Spleen (tissue), 7 donors: ENCODE measurements at regions not wholly inside any gene's neighbourhood (a gene's known extent, or its start where the extent isn't known, plus 50 kb on each side); places are given as distances from the start of the nearest gene placed in this dataset.
"Not testable (repeated sequence)": the region's sequence is repeated elsewhere in the genome, so short reads cannot be mapped to it uniquely, and the experiment has no call there.

Source experiments
- POLR2A ChIP-seq, 3 donors: fragments of 450-650 bp; IDR thresholded peaks; one replicate each; pipeline ENCODE4 v1.5.1; 2017; ENCODE audit warnings: antibody characterized with exemption in 3 of 3, mild to moderate bottlenecking in 1 of 3
- POLR2AphosphoS5 ChIP-seq, 3 donors: sonication (generic); formaldehyde crosslinking; IDR thresholded peaks; one replicate each; pipeline ENCODE4 v1.5.1; 2017; ENCODE audit warnings: antibody characterized with exemption in 3 of 3
- TF ChIP-seq, protein P1 (sequence below), 11 experiments: fragments of 200-600 bp in 7 of 11; fragments of 450-650 bp in 4 of 11; sonication (generic) in 4 of 11; IDR thresholded peaks in 8 of 11; conservative IDR thresholded peaks in 3 of 11; 1 replicate in 7 of 11; 2 replicates in 4 of 11; pipeline versions ENCODE4 v1.4.0 to v1.8.0; 2016 to 2021; ENCODE audit warnings: antibody characterized with exemption in 11 of 11, inconsistent platforms in 4 of 11, mild to moderate bottlenecking in 1 of 11
- donor health status: DM: no; HTN: no; CAD: no; lungs with moderate emphysema.
- donor health status: DM: no; HTN: no; CAD: no.
- donor health status: DM: no; HTN: no; CAD: no.

DNA sequence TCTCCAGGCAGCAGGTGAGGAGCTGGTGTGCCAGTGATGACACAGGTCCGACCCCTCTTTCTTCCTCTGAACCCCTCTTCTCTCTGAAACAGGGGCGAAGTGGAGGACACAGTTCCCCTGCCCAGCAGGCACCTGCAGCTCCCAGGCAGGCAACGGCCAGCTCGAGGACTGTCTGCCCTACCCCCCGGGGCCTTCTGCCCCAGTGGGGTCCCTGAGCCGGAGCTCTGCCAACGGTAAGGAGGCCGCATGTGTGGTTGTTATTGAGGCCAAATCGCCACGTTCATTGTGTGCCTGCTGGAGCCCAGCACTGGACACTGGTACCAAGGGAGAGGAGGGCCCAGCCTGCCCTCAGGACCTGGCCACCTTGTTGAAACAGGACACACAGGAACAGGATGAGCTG, 119.3 kb upstream of the MTLN start:
- not testable (repeated sequence) for TF ChIP-seq POLR2A, POLR2AphosphoS5 (IDR thresholded peaks at IDR 0.05)
- TF ChIP-seq, protein P1, sequence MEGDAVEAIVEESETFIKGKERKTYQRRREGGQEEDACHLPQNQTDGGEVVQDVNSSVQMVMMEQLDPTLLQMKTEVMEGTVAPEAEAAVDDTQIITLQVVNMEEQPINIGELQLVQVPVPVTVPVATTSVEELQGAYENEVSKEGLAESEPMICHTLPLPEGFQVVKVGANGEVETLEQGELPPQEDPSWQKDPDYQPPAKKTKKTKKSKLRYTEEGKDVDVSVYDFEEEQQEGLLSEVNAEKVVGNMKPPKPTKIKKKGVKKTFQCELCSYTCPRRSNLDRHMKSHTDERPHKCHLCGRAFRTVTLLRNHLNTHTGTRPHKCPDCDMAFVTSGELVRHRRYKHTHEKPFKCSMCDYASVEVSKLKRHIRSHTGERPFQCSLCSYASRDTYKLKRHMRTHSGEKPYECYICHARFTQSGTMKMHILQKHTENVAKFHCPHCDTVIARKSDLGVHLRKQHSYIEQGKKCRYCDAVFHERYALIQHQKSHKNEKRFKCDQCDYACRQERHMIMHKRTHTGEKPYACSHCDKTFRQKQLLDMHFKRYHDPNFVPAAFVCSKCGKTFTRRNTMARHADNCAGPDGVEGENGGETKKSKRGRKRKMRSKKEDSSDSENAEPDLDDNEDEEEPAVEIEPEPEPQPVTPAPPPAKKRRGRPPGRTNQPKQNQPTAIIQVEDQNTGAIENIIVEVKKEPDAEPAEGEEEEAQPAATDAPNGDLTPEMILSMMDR (IDR thresholded peaks at IDR 0.05 in 8 of 11, conservative IDR thresholded peaks at IDR 0.05 in 3 of 11), result not testable (repeated sequence)
